AG09309 (cell line): ENCODE measurements at regions not wholly inside any gene's neighbourhood (a gene's known extent, or its start where the extent isn't known, plus 50 kb on each side); places are given as distances from the start of the nearest gene placed in this dataset.
A peak's percentile ranks its signal among the peaks of the same experiment; 100 is the strongest.

Experiments
- DNase-seq: peaks from one replicate; pipeline ENCODE4 v3.0.0-alpha.2; 2010; ENCODE audit warnings: low read depth
- H3K4me3 ChIP-seq: 2 replicates; pipeline ENCODE4 v1.5.1; 2011; ENCODE audit warnings: mild to moderate bottlenecking, low read depth, low read length, moderate library complexity; ENCODE audit not compliant: control insufficient read depth
- TF ChIP-seq, protein P1 (sequence below): IDR thresholded peaks from 2 replicates; pipeline ENCODE4 v1.5.1; 2011; ENCODE audit warnings: mild to moderate bottlenecking, low read depth, low read length, inconsistent platforms; ENCODE audit not compliant: insufficient read depth, control insufficient read depth; ENCODE audit errors: missing control alignments

GRCh38 chr17:72270273-72270924, 149.6 kb downstream of the SOX9 start:
- TF ChIP-seq, protein P1, sequence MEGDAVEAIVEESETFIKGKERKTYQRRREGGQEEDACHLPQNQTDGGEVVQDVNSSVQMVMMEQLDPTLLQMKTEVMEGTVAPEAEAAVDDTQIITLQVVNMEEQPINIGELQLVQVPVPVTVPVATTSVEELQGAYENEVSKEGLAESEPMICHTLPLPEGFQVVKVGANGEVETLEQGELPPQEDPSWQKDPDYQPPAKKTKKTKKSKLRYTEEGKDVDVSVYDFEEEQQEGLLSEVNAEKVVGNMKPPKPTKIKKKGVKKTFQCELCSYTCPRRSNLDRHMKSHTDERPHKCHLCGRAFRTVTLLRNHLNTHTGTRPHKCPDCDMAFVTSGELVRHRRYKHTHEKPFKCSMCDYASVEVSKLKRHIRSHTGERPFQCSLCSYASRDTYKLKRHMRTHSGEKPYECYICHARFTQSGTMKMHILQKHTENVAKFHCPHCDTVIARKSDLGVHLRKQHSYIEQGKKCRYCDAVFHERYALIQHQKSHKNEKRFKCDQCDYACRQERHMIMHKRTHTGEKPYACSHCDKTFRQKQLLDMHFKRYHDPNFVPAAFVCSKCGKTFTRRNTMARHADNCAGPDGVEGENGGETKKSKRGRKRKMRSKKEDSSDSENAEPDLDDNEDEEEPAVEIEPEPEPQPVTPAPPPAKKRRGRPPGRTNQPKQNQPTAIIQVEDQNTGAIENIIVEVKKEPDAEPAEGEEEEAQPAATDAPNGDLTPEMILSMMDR = no peak
- DNase-seq = peak; percentile 3
- no peak overlapping the region for H3K4me3 ChIP-seq

- no peak for DNase-seq
- TF ChIP-seq, protein P1 = no peak
- no peak overlapping the region for H3K4me3 ChIP-seq
These were observed 150.8 kb downstream of the SOX9 start for GRCh38 chr17:72271603-72272002.

- no peak for DNase-seq
- no peak overlapping the region for H3K4me3 ChIP-seq
- TF ChIP-seq, protein P1 = no peak
These were observed 152.7 kb downstream of the SOX9 start for GRCh38 chr17:72273289-72274056.

GRCh38 chr17:72274614-72275013, 153.8 kb downstream of the SOX9 start:
- no peak overlapping the region for H3K4me3 ChIP-seq
- no peak for DNase-seq
- TF ChIP-seq, protein P1 = no peak

DNA sequence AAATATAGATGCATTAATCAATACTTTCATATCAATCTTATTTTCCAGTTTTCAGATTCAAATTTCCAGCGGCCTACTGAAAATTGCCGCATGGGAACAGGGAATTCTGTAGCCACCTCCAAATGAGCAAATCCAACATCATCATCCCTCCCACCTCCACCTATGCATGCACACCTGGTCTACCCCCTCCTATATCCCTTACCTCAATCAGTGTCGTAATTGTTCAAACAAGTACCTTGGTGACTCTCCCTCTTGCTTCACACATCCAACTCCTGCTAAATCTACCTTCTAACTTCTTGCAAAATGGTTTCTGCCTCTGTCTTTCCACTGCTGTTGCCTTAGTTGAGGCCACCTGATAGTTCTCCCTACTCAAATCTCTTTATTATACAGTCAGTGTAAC, 160.1 kb downstream of the SOX9 start:
- no peak for DNase-seq
- TF ChIP-seq, protein P1 = no peak
- H3K4me3 ChIP-seq = no peak overlapping the region

DNA sequence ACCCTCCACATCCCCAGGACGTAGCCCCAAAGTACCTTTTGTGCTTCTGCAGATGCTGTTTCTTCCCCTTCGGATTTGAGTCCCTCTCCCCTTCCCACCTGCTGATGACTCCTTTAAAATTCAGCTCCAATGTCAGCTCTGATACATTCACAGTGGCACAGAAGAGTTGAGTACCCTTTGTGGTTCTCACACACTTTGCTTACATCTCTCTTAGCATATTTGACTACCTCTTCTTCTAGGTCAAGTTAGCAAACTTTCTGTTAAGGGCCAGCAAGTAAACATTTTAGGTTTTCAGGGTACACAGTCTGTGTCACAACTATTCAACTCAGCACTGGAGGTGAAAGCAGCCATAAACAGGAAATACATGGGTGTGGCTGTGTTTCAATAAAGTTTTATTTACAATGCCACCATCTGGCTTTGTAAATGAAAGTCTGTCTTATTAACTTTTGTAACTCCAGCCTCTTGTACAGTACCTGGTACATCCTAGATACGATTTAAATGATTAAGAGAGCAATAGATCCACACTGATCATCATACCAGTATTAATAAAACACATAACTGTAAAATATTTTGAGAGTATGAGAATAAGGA, 161.7 kb downstream of the SOX9 start:
- no peak for DNase-seq
- TF ChIP-seq, protein P1 = no peak

More for the DNA sequence above, 161.7 kb downstream of the SOX9 start:
- H3K4me3 ChIP-seq = no peak overlapping the region
